PC-9 (cell line): ENCODE measurements at regions not wholly inside any gene's neighbourhood (a gene's known extent, or its start where the extent isn't known, plus 50 kb on each side); places are given as distances from the start of the nearest gene placed in this dataset.

ENCODE experiments used
- EZH2 ChIP-seq: fragments of 200-600 bp; sonication (generic); IDR thresholded peaks from 2 replicates; pipeline ENCODE4 v1.8.0; 2017; ENCODE audit warnings: antibody characterized with exemption, low read depth
- TF ChIP-seq, protein P1 (sequence below): fragments of 200-600 bp; sonication (generic); conservative IDR thresholded peaks from 2 replicates; pipeline ENCODE4 v1.6.1; 2017; ENCODE audit warnings: mixed run types, antibody characterized with exemption, mild to moderate bottlenecking, moderate library complexity

DNA sequence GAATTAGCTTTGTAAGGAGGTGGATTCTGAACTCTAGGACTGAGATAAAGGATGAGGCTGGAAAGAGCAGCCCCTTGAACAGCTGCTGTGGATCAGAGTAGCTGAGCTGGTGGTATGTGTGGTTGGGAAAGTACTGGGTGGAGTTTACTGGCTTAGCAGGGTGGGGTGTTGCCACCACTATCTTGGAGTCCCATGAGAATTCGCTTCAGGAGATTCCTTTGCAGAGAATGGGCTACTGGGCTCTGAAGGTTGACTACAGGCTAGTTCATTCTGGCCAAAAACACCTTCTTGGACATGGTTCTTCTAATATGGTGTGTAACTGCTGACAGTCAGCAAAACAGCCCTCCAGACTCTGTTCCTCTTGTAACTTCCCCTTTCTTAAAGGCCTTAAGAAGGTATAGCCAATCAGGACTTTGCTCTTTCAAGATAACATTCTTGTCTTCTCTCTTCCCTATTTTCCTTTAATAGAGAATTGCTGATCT is 52.7 kb downstream of the TET3 start:
- TF ChIP-seq, protein P1, sequence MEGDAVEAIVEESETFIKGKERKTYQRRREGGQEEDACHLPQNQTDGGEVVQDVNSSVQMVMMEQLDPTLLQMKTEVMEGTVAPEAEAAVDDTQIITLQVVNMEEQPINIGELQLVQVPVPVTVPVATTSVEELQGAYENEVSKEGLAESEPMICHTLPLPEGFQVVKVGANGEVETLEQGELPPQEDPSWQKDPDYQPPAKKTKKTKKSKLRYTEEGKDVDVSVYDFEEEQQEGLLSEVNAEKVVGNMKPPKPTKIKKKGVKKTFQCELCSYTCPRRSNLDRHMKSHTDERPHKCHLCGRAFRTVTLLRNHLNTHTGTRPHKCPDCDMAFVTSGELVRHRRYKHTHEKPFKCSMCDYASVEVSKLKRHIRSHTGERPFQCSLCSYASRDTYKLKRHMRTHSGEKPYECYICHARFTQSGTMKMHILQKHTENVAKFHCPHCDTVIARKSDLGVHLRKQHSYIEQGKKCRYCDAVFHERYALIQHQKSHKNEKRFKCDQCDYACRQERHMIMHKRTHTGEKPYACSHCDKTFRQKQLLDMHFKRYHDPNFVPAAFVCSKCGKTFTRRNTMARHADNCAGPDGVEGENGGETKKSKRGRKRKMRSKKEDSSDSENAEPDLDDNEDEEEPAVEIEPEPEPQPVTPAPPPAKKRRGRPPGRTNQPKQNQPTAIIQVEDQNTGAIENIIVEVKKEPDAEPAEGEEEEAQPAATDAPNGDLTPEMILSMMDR: no peak
- TF ChIP-seq EZH2: no peak
